ENCODE measurements at regions not wholly inside any gene's neighbourhood (a gene's known extent, or its start where the extent isn't known, plus 50 kb on each side); places are given as distances from the start of the nearest gene placed in this dataset.

DNA sequence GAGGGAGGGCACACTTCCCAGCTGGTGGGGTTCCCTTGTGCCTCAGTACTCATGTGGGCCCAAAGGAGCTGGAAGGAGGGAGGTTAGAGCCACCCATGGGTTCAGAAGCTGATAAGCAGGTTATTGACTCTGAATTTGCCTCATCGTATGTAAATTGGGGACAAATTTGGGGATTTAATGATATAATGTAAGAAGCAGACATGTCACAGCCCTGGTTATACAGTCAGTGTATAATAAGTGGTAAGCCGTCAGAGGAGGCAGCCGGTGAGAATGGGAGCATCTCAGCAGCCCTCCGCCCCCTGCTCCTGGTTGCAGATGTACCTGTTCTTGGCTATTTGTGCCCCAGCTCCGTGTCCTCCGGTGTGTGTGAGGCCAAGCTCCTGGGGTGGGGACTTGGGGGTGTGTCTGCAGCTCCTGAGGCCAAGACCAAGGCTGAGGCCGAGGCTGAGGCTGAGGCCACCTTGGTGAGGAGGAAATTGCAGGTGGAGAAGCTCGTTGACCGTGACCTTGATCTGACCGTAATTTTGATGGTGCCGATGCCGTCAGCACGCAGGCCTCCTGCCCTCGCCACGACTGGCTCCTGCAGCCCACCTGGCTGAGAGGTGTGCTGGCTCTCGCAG is 288.1 kb downstream of the SEC14L1 start:
- Histone ChIP-seq H3K9me3 (no peaks in the 10 kb centered on the region), H3K36me3 (no peaks in the 10 kb centered on the region), H3K4me3 (no peak overlapping the region), H3K27me3 (no peaks in the 10 kb centered on the region), H3K4me1 (peaks cover 0 to 89% of the 10 kb centered on the region in 2 donors), H3K27ac (peak overlapping the region; percentile 77 to 90)
- DNase-seq (ENCODE audit: low spot score) = no peak
- TF ChIP-seq, protein P1, sequence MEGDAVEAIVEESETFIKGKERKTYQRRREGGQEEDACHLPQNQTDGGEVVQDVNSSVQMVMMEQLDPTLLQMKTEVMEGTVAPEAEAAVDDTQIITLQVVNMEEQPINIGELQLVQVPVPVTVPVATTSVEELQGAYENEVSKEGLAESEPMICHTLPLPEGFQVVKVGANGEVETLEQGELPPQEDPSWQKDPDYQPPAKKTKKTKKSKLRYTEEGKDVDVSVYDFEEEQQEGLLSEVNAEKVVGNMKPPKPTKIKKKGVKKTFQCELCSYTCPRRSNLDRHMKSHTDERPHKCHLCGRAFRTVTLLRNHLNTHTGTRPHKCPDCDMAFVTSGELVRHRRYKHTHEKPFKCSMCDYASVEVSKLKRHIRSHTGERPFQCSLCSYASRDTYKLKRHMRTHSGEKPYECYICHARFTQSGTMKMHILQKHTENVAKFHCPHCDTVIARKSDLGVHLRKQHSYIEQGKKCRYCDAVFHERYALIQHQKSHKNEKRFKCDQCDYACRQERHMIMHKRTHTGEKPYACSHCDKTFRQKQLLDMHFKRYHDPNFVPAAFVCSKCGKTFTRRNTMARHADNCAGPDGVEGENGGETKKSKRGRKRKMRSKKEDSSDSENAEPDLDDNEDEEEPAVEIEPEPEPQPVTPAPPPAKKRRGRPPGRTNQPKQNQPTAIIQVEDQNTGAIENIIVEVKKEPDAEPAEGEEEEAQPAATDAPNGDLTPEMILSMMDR (IDR thresholded peaks at IDR 0.05) = no peak

GRCh38 chr17:77429369-77429968 is 288.7 kb downstream of the SEC14L1 start:
- no peaks in the 10 kb centered on the region for H3K36me3 ChIP-seq
- H3K4me3 ChIP-seq = no peak overlapping the region
- TF ChIP-seq, protein P1 (IDR thresholded peaks at IDR 0.05) = no peak
- DNase-seq (ENCODE audit: low spot score) = no peak
- no peaks in the 10 kb centered on the region for H3K27me3 ChIP-seq
- peak overlapping the region; percentile 71 to 82 for H3K27ac ChIP-seq
- H3K9me3 ChIP-seq = no peaks in the 10 kb centered on the region
- peaks cover 0 to 89% of the 10 kb centered on the region in 2 donors for H3K4me1 ChIP-seq

- Histone ChIP-seq H3K27me3 (no peaks in the 10 kb centered on the region), H3K4me1 (peaks cover 0 to 89% of the 10 kb centered on the region in 2 donors), H3K36me3 (no peaks in the 10 kb centered on the region), H3K4me3 (no peak overlapping the region), H3K9me3 (no peaks in the 10 kb centered on the region), H3K27ac (peak overlapping the region; percentile 71 to 82)
- peak; percentile 96 for DNase-seq (ENCODE audit: low spot score)
- TF ChIP-seq, protein P1 (IDR thresholded peaks at IDR 0.05) = peak; percentile 86 to 91
Observed at GRCh38 chr17:77429969-77430752, 289.4 kb downstream of the SEC14L1 start.

DNA sequence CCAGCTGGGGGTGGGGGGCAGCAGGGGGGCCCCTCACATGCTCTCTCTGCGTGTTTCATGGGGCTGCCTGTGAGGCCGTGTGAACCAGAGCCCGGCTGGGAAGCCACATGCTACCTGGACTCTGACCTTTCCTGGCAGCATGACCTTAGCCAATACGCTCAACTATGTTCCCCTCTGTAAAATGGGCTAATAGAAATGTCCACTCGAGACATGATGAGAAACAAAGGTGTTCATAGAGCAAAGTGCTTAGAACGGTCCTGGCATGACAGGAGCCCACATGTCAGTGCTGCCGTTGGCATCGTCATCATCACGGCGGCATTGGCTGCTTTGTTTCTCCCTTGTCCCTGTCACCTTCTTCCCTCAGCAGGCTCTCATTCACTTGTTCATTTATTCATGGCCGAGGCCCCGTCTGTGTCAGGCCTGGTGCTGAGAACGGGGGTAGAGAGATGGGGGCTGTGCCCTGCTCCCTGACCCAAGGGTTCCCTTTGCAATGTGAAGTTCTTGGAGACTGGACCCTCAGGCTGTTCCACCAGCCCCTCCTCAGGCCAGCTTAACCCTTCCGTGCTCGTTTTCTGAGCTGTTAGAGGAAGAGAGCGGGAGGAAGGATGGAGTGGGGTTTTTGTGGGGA is 291.4 kb downstream of the SEC14L1 start:
- no peak overlapping the region for H3K4me3 ChIP-seq
- H3K4me1 ChIP-seq = peaks cover 0 to 89% of the 10 kb centered on the region in 2 donors
- TF ChIP-seq, protein P1 (IDR thresholded peaks at IDR 0.05) = no peak
- no peaks in the 10 kb centered on the region for H3K36me3 ChIP-seq
- no peak overlapping the region for H3K27ac ChIP-seq
- H3K9me3 ChIP-seq = no peaks in the 10 kb centered on the region
- DNase-seq (ENCODE audit: low spot score) = no peak
- H3K27me3 ChIP-seq = no peaks in the 10 kb centered on the region

GRCh38 chr17:77432742-77433141 is 292.0 kb downstream of the SEC14L1 start:
- Histone ChIP-seq H3K27ac (no peak overlapping the region), H3K36me3 (no peaks in the 10 kb centered on the region), H3K9me3 (no peaks in the 10 kb centered on the region), H3K4me3 (no peak overlapping the region), H3K27me3 (no peaks in the 10 kb centered on the region), H3K4me1 (peaks cover 0 to 89% of the 10 kb centered on the region in 2 donors)
- DNase-seq (ENCODE audit: low spot score) = no peak
- TF ChIP-seq, protein P1 (IDR thresholded peaks at IDR 0.05) = no peak

All from right atrium auricular region (tissue), 2 donors.